AG08395 (cell line): ENCODE measurements at regions not wholly inside any gene's neighbourhood (a gene's known extent, or its start where the extent isn't known, plus 50 kb on each side); places are given as distances from the start of the nearest gene placed in this dataset.
"Not testable (repeated sequence)": the region's sequence is repeated elsewhere in the genome, so short reads cannot be mapped to it uniquely, and the experiment has no call there.

Experiments used
- DNase-seq: peaks from one replicate; pipeline ENCODE4 v3.0.0; 2012; ENCODE audit warnings: mixed read lengths, low spot score

DNA sequence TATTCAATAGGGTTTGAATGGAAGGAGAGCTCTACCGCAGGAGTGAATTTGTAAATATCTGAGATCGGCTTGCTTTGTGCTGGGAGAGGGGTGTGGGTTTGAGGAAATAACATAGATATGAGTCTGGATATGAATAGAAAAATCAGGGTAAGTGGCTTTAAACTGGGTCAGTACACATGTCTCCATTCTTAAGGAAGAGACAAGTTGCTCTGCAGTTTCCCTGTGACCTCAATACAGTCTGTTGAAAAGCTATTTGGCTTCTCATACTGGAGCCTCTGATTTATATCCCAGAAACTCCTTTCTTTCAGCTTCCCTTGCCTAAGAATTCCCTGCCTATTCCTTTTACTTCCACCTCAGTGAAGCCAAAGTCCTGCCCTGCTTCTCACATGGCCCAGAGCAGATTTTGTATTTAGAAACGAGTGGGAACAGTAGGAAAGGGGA is 153.5 kb upstream of the ATF7IP start:
- DNase-seq: no peak

DNA sequence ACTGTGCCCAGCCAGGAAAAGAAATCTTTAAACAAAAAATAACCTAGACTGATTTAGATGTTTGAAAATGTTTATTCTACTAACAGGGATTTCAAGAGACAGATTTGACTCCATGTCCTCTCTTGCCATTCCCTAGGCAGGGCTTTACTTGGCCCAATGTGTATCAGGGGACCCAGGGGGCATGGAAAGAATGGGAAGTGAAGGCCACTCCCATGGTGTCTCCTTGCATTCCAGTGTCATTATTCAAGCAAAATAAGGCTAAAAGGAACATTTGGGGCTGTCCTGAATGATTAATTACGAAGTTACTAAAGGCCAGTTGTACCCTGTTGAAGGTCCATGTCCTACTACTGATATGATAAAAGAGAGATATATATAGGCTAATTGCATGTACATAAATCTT is 151.9 kb upstream of the ATF7IP start:
- DNase-seq: no peak

DNA sequence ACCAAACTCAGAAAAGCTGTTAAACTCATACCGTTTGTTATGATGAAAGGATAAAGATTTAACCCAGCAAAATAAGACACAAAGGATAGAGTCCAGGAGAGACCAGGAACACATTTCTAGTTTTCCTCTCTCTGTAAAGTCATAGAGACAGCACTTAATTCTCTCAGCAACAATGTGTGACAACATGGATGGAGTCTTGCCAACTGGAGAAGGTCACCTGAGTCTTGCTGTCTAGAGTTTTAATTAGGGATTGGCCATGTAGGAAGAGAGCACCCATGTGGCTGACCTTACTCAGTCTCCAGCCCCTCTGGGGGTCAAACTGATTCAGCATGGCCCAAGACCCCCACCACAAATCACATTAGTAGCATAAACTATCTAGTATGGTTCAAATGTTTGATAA is 151.0 kb upstream of the ATF7IP start:
- DNase-seq: no peak

DNA sequence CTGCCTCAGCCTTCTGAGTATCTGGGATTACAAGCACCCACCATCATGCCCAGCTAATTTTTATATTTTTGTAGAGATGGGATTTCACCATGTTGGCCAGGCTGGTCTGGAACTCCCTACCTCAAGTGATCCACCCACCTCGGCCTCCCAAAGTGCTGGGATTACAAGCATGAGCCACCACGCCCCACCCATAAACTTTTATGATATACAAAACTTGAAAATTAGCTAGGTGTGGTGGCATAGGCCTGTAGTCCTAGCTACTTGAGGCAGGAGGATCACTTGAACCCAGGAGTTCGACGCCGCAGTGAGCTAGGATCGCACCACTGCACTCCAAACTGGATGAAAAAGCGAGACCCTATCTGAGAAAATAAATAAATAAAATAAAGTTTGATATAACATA is 149.5 kb upstream of the ATF7IP start:
- DNase-seq: not testable (repeated sequence)

DNA sequence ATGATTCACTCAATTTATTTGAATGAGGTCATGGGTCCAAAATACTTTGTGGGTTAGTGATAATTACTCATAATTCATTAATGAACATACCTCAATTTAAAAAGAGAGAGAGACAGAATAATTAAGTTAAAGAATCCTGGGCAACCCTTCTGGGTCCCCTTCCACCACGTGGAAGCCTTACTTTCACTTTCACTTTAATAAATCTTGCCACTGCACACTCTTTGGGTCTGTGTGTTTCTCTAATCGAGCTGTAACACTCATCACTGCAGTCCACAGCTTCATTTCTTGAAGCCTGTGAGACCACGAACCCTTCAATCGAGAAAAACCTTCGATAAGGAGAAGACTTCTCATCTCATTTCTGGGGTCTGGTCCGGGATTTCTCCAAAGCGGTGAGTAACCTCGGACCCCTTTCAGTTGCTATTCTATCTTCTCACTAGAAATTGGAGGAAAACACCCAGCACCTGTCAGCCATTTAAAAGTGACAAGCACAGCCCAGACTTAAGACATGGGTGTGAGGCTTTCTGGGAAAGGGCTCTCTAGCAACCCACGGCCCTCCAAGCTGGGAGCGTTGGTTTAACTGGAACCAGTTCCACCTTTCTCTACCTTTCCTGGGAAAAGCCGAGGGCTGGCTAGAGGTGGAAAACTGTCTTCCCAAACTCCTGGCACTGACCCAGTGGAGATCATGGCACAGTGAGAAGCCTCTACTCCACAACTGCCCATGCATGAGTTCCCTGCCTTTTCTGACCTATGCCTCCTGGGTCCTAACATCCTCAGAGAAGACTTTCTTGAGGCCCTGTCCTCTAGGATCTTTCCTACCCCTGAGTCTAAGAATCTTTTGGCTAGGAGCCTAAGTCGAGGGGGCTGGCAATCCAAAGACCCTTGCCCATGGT is 148.8 kb upstream of the ATF7IP start:
- DNase-seq: peak; percentile 14

DNA sequence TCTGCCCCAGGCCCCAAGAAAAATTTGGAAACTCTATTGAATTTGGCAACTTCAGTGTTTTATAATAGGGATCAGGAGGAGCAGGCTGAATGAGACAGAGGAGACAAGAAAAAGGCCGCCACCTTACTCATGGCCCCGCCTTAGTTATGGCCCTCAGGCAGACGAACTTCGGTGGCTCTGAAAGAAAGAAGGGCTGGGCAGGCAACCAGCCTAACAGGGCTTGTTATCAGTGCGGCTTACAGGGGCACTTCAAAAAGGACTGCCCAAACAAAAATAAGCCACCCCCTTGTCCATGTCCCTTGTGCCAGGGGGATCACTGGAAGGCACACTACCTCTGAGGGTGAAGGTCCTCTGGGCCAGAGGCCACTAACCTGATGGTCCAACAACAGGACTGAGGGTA is 146.3 kb upstream of the ATF7IP start:
- no peak for DNase-seq

DNA sequence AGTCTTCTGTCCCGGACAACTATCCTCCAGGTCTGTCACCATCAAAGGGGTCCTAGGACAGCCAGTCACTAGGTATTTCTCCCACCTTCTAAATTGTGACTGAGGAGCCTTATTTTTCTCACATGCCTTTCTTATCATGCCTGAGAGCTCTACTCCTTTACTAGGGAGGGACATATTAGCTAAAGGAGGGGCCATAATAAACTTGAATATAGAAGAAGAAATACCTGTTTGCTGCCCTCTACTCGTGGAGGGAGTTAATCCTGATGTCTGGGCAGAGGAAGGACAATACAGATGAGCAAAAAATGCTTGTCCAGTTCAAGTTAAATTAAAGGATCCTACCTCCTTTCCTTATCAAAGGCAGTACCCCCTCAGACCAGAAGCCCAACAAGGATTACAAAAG is 145.8 kb upstream of the ATF7IP start:
- not testable (repeated sequence) for DNase-seq

DNA sequence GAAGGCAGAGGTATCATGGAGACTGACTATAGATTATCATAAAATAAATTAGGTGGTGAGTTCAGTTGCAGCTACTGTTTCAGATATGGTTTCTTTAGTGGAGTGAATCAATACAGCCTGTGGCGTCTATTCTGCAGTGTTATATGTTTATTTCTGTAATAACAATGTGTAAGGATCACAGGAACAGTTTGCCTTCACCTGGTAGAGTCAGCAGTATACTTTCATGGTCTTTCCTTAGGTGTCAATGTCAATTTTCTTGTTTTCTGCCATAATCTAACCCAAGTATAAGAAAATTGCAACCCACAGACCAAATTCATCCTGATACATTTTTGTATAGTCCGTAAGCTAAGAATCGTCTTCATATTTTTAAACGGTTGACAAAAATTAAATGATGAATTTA is 140.4 kb upstream of the ATF7IP start:
- no peak for DNase-seq

DNA sequence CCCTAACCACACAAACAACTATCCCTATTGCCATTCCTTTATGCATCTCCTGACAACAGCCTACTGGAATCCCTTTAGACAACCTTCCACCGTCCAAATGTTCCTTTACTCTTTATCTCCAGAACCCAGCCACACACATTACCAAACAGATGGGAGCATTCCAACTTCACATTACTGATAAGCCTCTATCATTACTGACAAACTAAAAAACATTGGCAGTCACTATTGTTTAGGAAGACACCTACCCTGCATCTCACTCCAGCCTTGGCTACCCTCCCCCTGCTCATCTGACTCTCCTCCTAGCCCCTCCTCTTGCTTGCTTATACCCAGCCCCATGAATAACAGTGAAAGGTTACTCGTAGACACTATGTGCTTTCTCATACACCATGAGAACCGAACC is 130.3 kb upstream of the ATF7IP start:
- DNase-seq: not testable (repeated sequence)

DNA sequence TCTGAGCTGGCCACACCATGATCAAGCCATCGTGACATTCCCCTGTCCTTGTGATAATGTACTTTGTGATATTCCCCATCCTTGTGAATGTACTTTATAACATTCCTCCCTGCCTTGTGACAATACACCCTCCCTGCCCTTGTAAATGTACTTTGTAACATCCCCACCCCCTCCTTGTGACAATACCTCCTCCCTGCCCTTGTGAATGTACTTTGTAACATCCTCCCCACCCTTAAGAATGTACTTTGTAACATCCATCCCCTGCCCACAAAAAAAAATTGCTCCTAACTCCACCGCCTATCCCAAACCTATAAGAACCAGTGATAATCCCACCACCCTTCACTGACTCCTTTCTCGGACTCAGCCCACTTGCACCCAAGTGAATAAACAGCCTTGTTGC is 128.8 kb upstream of the ATF7IP start:
- not testable (repeated sequence) for DNase-seq

DNA sequence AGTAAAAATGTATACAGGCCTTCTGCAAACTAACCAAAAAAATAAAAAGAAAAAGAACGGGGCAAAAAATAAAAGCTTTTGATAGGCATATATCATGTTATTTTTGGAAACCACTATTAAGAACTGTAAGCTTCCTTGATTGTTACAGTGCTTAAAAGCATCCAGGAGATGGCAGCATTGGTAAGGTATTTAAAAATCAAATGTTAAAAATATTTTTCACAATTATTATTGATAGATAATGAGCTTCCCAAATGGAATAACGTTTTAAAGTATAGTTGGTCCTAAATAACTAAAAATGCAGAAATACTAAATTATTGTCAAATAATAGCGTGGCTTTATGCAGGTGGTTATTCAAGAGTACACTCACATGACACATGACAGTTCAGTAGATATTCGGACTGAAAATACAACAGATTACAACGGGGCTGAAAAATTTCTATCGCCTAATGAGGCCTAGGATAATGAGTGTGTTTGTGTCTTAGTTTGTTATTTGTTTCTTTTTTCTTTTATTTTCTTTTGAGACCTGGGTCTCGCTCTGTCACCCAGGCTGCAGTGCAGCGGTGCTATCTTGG is 127.2 kb upstream of the ATF7IP start:
- DNase-seq: peak; percentile 29

DNA sequence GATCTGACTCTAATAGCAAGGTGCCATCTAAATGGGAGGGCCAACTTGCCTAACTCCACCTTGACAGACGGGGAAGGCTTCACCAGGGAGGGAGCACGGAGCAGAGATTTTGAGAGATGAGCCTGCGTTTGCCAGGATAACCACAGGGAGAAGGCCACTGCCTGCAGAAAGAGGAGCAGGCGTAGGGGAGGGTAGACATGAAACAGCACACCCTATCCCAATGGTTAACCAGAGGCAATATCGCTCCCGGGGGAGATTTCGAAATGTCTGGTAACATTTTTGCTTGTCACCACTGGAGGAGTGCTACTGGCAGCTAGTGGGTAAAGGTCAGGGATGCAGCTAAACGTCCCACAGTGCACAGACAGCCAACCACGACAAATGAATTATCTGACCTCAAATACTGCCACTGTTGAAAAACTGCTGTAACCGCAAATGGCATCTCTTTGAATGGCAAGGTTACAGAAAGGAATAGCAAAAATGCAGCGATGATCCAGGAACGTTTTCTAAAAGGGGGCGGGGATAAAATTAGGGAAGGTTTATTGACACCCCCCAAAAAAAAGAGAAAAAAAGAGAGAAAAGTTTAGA is 126.0 kb upstream of the ATF7IP start:
- DNase-seq: peak; percentile 43

DNA sequence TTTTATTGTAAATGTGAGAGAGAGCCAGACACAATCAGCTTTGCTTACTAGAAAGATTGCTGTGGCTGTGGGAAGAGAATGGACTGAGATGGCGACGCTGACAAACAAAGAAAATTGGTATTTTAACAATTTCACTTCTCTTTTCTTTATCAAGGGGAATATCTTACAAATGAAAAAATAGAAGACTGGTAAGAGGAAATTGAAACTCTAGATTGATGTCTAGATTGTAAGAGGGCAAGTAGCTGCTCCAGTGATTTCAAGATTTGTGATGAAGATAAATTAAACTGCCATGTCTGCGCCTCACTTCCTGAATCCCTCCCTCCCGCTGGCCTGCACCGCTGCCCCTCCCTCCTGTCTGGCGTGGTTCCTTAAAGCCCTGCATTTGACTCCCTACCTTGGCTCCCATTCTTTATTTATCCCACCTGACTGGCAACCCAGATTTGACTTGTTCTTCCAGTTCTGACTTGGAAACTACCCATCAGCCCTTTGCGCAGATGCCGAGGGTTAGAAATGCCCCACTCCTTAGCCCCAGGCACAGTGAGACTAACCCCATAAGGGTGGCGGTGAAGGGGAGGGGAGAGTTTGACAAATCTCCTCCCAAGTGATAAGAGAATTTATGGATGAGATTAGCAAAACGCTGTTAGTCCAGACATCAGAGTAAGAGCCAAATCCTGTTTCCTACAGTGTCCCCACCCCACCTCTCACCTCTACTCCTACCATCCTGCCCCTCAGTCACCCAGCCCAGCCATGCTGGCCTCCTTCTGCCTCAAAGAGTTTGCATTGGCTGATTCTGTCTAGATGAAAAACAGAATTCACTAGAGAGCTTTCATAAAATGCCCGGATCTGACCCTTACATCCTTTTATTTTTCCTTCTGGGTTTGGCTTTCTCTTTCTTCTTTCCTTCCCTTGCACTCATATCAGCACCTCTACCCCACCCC is 125.3 kb upstream of the ATF7IP start:
- DNase-seq: no peak

DNA sequence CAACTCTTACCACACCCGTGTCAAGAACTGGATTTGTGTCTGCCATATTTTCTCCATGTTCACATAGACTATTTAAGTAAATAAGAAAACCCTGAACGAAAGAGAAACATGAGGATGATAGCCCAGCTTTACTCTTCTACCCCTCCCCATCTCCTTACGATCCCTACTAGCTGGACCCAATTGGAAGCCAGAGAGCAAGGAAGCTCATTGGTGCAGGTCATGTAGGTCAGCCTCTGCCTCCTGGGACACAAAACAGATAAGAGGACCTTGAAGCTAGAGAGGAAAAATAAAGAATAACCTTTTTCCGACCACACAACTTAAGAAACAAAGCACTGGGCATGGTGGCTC is 124.6 kb upstream of the ATF7IP start:
- no peak for DNase-seq

DNA sequence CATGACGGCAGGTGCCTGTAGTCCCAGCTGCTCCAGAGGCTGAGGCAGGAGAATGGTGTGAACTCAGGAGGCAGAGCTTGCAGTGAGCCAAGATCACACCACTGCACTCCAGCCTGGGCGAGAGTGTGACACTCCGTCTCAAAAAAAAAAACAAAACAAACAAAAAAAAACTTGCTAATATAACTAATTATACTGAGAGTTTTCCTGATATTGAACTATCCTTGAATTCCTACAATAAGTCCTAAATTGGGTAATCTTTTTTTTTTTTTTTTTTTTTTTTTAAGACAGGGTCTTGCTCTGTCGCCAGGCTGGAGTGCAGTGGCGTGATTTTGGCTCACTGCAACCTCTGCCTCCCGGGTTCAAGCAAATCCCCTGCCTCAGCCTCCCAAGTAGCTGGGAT is 122.7 kb upstream of the ATF7IP start:
- not testable (repeated sequence) for DNase-seq

DNA sequence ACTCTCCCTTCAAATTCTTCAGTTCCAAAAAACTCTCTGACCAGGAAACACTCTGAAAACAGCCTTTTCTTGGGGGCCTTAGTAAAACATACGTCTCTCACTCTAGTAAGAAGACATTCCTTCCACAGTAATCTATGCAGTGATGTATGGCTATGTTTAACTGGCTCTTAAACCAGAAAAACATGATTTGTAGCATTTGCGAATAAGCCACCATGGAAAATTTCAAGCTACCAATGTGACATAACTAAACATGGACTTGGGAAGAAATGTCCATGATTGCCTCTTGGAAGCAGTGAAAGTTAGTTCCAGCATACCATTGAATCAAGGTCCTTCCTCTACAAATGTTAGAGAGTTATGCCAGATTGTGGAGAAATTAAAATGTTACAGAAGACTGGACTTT is 121.5 kb upstream of the ATF7IP start:
- DNase-seq: no peak

DNA sequence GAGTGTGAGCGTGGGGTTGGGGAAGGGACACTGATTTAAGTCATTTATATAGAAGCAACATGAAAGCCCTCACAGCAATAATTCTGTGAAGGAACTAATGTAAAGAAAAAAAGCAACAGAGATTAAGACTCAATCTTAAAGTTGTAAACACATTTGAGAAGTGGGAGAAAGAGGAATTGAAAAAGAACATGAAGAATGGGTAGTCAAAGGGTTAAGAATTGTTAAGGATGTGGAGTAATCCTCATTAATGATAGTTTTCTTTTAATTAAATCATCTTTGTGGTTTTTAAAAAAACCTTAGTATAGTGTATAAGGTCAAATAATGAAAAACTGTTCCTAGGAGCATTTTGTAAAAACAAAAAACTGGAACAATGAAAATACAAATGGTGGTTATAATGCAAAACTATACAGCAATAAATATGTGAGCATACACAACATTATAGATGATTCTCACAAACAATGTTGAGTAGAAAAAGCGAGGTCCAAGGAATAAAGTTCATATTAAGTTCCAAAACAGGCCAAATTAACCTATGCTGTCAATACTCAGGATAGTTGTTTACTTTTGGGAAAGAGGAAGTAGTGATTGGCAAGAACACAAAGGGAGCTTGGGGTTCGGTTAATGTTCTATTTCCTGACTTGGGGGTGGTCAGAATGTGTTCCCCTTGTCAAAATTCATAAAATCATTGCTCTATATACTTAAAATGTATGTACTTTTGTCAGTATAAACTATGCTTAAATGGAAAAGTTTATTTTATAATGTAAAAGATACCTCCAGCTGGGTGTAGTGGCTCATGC is 120.4 kb upstream of the ATF7IP start:
- DNase-seq: no peak

DNA sequence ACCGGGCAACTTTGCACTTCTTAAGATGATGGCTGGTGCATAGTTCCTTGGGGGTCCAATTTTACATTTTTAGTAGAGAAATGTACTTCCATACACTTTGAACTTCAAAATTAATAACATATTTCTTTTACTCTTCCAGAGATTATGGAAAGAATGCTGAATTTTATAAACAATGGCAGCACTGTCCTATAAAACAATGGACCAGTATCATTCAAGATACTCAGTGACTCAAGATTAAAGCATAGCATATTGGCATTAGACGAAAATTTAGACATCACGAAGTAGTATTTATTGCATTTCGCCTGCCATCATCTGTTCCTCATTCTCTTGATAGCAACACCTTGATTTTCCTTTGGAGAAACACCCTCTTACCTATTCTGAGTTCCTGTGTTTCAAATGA is 118.3 kb upstream of the ATF7IP start:
- no peak for DNase-seq

DNA sequence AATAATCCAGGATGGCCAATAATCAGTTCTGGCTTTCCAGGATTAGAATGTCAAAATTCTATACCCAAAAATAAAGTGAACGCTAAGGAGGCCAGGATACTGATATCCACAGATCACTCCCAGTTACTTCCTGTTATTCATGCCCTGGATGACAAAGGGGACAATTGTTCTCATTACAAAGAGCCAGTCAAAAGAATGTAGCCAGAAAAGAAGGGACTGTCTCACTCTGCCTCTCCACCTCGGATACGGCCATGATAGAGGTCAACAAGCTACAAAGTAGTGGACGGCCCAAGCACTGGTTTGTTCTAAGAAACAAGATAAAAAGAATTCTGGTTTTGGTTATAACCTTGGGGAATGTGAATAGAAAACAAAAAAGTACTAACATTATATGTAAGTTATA is 116.1 kb upstream of the ATF7IP start:
- DNase-seq: no peak

DNA sequence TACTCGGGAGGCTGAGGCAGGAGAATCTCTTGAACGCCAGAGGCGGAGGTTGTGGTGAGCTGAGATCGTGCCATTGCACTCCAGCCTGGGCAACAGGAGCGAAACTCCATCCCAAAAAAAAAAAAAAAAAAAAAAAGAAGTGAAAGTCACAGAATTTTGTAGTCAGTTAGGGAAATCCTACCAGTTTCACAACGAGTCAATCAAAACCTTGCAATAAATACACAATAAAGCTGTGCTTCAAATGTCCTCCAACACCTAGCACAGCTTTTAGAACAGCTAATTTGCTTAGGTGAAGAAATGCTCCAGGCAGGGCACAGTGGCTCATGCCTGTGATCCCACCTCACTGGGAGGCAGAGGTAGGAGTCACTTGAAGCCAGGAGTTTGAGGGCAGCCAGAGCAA is 112.8 kb upstream of the ATF7IP start:
- DNase-seq: no peak

DNA sequence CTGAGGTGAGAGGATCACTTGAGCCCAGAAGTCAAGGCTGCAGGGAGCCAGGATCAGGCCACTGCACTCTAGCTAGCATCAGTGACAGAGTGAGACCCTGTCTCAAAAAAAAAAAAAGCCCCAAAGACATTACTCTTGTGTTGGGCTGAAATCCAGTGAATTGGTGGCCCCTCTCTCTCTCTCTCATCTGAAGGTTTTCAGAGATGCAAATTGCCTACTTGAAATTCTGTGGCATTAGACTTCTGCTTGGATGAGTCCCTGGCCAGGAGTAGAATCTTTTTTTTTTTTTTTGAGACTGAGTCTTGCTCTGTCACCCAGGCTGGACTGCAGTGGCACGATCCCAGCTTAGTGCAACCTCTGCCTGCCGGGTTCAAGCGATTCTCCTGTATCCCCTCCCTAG is 112.0 kb upstream of the ATF7IP start:
- no peak for DNase-seq

DNA sequence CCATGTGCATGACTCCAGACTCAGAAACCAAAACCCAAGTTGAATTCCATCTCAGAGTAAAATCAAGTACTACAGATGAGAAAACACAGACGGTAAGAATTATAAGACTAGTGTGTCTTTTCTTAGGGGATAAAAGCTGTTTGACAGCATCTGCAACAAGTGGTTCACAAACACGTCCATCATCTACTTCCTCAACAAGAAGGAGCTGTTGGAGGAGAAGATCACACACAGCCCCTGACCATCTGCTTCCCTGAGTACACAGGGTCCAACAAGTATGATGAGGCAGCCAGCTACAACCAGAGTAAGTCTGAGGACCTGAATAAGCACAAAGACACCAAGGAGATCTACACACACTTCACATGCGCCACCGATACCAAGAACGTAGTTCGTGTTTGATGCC is 110.7 kb upstream of the ATF7IP start:
- DNase-seq: no peak
